ENCODE measurements at regions not wholly inside any gene's neighbourhood (a gene's known extent, or its start where the extent isn't known, plus 50 kb on each side); places are given as distances from the start of the nearest gene placed in this dataset.

- DNase-seq (ENCODE audit: low read depth) = no peak
- no peak for TF ChIP-seq CTCF (conservative IDR thresholded peaks at IDR 0.05; ENCODE audit: low read depth, low read length)
- H3K4me3 ChIP-seq (ENCODE audit: low read depth, low read length) = no peak overlapping the region
Measured at GRCh38 chr18:78624646-78625279, 354.9 kb upstream of the SALL3 start.

GRCh38 chr18:78625847-78626246 lies 353.8 kb upstream of the SALL3 start:
- no peak for DNase-seq (ENCODE audit: low read depth)
- H3K4me3 ChIP-seq (ENCODE audit: low read depth, low read length) = no peak overlapping the region
- no peak for TF ChIP-seq CTCF (conservative IDR thresholded peaks at IDR 0.05; ENCODE audit: low read depth, low read length)

- TF ChIP-seq CTCF (conservative IDR thresholded peaks at IDR 0.05; ENCODE audit: low read depth, low read length) = no peak
- no peak overlapping the region for H3K4me3 ChIP-seq (ENCODE audit: low read depth, low read length)
- no peak for DNase-seq (ENCODE audit: low read depth)
Measured at GRCh38 chr18:78627551-78628346, 351.9 kb upstream of the SALL3 start.

- DNase-seq (ENCODE audit: low read depth) = no peak
- no peak overlapping the region for H3K4me3 ChIP-seq (ENCODE audit: low read depth, low read length)
- no peak for TF ChIP-seq CTCF (conservative IDR thresholded peaks at IDR 0.05; ENCODE audit: low read depth, low read length)
Measured at GRCh38 chr18:78629426-78629825, 350.2 kb upstream of the SALL3 start.

- DNase-seq (ENCODE audit: low read depth) = no peak
- no peak for TF ChIP-seq CTCF (conservative IDR thresholded peaks at IDR 0.05; ENCODE audit: low read depth, low read length)
- no peak overlapping the region for H3K4me3 ChIP-seq (ENCODE audit: low read depth, low read length)
Measured at GRCh38 chr18:78630356-78630755, 349.3 kb upstream of the SALL3 start.

- H3K4me3 ChIP-seq (ENCODE audit: low read depth, low read length) = no peak overlapping the region
- no peak for TF ChIP-seq CTCF (conservative IDR thresholded peaks at IDR 0.05; ENCODE audit: low read depth, low read length)
- no peak for DNase-seq (ENCODE audit: low read depth)
Measured at GRCh38 chr18:78630981-78631510, 348.6 kb upstream of the SALL3 start.
